NCI-H2196 treated with DMSO at 0.1 percent for 48 hours (cell line): ENCODE measurements at regions not wholly inside any gene's neighbourhood (a gene's known extent, or its start where the extent isn't known, plus 50 kb on each side); places are given as distances from the start of the nearest gene placed in this dataset.

Experiments used
- DNase-seq: peaks from one replicate; lab custom pipeline; 2025; ENCODE audit not compliant: unreplicated experiment; lab: John Stamatoyannopoulos, UW

DNA sequence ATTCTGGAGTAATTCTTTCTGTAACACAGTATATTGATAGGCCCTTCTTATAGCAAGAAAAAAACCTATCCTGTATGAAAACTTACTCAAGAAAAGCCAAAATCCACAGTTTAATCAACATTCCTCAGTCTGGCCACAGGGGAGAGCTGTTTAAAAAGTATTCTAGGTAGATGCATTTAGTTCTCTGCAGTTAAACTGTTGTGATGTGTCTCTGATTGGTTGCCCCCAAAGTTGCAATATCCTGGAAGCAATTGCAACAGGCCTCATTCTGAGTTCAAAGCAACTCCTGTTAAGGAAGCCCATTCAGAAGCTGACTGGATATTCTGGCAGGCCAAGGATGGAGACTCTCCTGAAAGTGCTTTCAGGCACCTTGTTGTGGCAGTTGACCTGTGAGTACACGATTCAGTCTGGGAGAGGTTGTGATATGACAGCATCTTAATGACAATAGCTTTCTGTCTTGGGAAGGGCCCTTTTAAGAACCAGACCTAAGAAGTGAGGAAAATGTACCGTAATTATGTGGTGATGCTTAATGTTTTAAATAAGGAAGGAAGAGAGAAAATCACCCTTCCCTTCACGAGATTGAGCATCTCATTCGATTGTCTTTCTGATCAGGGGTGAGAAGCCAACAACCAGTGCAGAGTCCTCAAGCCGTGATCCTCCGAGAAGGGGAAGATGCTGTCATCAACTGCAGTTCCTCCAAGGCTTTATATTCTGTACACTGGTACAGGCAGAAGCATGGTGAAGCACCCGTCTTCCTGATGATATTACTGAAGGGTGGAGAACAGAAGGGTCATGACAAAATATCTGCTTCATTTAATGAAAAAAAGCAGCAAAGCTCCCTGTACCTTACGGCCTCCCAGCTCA is 420.7 kb downstream of the DAD1 start:
- DNase-seq, result no peak

DNA sequence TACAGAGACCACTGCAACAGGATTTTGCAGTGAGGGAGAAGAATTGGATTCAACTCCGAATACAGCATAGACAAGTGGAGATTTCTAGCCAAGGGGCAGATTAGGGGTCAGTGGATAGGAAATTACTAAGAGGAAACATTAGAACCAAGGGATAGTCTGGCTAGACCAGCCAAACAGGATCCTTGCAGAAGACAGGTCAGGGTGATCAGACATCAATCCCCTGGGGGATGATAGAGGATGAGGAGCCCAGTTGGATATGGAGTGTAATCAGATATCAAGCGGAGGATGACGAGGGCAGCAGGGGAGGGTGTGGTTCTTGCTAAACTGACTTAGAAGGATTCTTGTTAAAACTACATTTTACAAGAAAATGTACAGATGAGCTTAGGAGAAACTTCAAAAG is 424.4 kb downstream of the DAD1 start:
- no peak for DNase-seq

GRCh38 chr14:22163051-22163450 is 426.0 kb downstream of the DAD1 start:
- DNase-seq, result no peak

GRCh38 chr14:22159957-22160356 is 429.1 kb downstream of the DAD1 start:
- no peak for DNase-seq

DNA sequence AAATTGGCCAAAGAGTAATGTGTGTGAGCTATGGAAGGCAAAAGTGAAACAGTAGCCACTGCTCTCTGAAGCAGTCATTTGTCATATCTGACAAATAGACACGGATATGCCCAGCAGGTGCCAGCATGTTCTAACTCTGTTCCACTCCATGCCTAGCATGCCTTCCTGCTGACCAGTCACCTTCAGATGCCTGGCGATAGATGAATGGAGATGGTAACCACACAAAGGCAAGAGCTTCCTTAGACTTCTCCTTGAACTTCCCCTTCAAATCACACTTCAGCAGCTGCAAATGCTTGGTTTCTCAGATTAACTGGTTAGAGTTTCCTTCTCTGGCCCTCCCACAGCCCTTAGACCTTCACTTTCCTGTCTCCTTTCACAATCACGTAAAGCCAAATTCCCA is 429.9 kb downstream of the DAD1 start:
- DNase-seq, result no peak

- no peak for DNase-seq
Observed at GRCh38 chr14:22158560-22158959, 430.5 kb downstream of the DAD1 start.

DNA sequence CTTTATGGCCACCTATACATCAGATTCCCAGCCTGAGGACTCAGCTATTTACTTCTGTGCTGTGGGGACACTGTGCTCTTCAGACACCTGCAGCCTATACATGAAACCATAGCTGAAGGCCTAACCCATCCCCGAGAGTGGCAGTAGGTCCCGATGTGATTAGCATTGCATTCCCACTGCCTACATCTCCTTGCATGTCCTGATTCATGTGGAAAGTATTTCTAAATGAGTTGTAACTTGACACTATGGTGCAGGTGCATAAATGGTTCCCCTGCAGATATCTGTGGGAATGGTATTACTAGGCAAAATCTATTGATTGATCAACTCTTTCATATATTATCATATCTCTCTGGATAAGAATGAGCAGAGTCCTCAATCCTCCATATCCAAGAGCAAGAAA is 433.5 kb downstream of the DAD1 start:
- no peak for DNase-seq

DNA sequence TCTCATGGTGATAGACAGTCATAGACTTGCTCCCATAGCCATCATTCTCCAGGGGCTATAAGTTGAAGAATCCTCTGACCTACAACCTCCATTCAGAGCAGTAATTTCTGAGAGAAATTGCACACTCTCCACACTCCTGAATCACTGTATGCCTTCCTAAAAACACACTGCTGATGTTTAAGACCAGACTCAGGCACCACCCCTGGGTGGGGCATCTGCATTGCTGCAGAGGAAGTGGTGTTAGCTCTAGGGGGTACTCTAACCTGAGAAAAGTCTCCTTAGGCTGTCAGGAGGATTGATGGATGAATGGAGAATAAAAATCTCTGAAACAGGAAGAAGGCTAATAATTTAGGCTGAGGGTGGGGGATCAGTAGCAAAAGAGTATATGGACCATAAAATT is 436.1 kb downstream of the DAD1 start:
- DNase-seq, result no peak

DNA sequence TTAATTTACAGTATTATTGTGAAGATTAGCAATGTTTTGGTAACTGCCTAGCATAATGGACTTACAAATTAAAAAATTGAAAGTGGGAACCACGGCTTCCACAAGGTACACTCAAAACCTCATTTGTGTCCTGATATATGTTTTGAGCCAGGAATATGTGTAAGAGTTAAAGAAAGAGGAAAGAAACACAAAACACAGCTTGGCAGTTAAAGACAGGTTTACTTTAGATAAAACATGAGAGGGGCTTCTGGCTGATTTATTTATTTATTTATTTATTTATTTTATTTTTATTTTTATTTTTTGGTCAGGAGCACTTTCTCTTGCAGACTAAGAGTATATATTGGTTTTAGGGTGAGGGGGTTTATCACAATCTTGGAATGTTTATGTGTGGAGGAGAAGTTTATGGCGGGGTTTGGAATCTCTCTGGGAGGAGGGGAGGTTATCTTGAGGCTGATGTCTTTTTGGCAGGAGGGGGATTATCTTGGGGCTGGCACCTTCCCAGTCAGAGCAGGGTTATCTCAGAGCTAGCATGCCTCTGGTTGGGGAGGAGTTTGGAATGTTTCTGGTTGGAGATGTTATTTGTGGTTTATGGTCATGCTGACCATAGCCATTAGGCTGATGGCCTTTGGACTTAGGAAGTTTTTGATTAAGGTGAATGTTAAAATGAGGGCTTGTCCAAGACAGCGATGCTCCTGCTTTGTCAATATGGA is 436.7 kb downstream of the DAD1 start:
- DNase-seq, result no peak

DNA sequence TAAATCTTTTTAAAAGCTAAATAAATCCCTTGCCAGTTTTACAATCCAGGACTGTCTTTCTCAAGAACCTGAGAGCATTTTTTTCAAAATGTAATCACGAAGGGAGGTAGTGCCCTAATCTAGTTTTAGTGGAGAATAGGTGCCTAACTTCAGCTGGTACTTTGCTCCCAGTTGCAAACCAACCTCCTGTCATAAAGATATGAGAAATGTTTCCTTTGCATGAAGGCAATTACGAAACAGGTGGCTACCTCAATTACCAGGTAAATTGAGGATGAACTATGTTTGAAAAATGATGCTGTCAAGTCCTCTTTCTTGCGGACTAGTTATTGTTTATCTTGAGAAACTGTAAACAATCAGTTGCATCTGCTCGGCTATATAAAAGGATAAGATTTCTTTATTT is 437.9 kb downstream of the DAD1 start:
- no peak for DNase-seq

DNA sequence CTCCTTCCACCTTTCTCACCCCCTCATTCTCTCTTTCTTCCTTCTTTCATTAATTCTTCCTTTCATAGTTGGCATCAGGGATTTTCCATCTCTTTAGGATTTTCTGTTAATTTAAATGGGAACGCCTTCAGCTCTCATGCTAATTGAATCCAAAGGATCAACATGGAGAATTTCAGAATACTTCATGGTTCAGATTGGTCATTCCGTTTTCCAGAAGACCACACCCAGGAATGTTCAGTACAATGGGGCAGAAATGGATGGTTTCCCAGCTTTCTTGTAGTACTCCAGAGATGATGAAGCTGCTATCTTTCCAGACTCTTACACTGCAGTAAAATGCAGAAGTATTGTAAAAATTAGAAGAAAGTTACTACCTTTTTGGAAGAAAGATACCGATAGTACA is 440.0 kb downstream of the DAD1 start:
- DNase-seq, result no peak

GRCh38 chr14:22147716-22148115 is 441.3 kb downstream of the DAD1 start:
- no peak for DNase-seq

- DNase-seq, result no peak
Observed at GRCh38 chr14:22143363-22143762, 445.7 kb downstream of the DAD1 start.

- DNase-seq, result no peak
Observed at GRCh38 chr14:22140633-22141032, 448.4 kb downstream of the DAD1 start.

DNA sequence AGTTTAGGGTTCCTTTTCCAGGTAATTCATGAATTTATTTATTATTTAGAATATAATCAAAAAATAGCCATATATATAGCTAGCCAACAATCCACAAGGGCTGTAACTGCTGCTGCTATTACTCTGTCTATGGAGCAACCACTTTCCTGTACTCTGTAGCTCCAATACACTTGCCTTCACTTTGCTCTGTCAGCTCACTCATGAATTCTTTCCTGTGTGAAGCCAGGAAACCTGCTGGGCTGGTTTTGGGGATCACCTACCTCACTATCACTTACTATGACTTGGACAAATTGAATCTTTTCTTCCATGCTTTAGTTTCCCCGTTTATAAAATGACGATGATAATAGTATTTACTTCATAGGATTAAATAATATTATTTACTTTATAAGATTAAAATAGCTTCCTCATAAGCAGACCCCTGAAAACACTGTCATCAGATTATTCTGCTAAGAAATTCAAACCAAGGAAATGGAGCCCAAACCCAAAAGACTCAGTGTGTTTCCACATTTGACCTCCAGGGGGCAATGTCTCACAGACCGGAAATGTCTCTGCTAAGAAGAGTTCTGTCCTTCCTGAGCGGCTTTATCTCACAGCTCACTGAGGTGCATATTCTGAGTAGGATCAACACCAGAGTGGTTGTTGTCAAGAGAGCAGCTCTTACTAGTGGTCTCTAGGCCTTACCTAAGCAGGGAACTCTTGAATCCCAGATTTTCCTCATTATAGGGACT is 457.1 kb downstream of the DAD1 start:
- no peak for DNase-seq

DNA sequence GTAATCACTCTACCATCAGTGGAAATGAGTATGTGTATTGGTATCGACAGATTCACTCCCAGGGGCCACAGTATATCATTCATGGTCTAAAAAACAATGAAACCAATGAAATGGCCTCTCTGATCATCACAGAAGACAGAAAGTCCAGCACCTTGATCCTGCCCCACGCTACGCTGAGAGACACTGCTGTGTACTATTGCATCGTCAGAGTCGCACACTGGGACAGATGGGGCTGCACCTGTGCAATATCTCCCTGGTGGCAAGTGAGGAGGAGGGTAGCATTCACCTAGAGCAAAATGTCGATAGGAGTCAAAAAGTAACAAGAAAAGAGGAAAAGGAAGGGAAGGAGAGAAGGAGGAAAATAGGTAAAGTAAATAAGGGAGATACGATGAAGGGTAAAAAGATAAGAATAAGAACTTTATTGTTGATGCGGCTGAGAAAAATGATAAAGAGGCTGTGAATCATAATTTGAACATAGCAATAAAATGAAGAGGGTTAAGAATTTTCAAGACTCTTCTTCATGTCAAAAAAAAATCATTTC is 450.5 kb upstream of the OR4E1 start:
- DNase-seq, result no peak

- DNase-seq, result no peak
Observed at GRCh38 chr14:22122829-22123560, 449.4 kb upstream of the OR4E1 start.

DNA sequence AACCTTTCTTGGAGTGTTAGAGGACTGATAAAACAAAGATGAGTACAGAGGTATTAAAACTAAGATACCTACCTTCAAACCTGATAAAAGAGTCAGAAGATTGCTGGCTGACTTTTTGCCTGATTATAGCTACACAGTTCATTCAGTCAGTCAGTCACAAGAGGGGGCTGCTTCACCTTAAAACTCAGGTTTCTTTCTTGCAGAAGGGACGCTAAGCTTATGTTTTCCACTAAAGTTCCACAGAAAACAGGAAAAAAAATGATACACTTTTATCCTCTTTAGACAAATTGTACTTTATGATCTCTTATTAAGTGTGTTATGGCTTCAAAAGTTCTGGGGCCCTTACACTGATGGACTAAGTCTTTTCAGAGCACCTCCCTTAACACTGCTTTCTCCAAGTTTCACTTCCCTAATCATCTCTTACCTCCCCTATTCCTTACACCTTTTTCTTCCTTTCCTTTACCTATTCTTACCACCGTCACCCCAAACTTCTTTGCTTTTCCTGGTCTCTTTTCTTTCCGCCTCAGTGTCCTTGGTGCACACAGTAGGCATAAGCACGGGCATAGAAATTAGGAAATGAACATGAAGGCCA is 448.7 kb upstream of the OR4E1 start:
- DNase-seq, result no peak

DNA sequence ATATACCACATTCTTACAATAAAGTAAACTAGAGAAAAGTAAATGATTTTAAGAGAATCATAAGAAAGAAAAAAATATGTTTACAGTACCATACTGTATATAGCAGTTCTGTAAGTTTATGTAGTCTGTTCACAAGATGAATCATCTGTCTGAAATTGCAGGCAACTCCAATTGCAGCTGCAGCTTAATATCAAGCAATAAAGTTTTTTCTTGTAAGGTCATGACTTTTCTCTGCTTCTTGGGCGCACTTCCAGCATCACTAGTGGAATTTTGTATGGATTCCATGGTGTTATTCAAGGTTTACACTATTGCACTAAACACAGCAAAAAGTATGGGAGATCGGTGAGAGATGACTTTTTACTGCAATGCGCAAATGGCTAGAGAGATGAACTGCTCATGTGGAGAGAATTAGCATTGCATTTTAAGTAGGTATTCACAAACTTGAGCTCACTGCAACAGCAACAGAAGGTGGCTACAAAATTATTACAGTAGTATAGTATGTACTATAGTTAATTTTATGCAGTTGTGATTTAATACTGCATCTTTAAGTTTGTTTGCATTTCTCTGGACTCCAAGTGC is 445.4 kb upstream of the OR4E1 start:
- no peak for DNase-seq

GRCh38 chr14:22113401-22113800 is 439.8 kb upstream of the OR4E1 start:
- DNase-seq, result no peak
